ENCODE measurements at regions not wholly inside any gene's neighbourhood (a gene's known extent, or its start where the extent isn't known, plus 50 kb on each side); places are given as distances from the start of the nearest gene placed in this dataset.
A peak's percentile ranks its signal among the peaks of the same experiment; 100 is the strongest.

DNA sequence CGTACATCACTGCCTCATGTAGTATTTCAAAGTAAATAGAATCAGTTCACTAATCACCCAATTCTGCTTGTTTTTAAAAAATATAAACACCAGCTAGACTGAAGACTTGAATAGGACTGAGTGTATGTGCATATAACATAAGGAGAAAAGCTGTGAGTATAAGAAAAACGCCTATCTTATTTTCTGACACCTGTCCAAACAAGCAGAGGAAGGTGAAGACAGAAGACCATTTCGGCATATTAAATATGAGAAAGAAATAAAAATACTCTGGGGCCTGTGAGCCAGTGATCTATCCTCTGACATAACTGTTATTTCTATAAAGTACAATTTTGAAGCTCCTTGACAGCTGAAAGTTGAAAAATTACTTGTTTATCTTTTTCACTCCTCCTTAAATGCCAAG, 111.3 kb upstream of the EEA1 start:
- no peak for DNase-seq (ENCODE audit: low read depth)
- H3K4me3 ChIP-seq (ENCODE audit: low read depth, low read length): no peak overlapping the region

DNA sequence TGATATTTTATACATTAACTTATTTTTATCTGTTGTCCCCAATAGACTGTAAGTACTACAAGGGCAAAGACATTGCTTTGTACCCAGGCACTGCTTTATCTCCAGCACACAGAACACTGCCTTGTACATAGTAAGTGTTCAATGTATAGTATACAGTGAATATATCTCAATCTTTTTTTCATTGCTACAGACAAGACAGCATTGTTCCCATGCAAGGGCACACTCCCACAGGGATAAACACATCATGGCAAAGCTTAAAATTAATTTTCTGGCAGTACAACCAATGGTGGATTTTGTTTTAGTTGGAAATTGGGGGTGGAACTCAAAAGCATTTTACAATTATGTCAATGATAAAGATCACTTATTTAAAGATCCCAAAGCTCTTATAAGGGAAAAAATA, 112.3 kb upstream of the EEA1 start:
- DNase-seq (ENCODE audit: low read depth): no peak

DNA sequence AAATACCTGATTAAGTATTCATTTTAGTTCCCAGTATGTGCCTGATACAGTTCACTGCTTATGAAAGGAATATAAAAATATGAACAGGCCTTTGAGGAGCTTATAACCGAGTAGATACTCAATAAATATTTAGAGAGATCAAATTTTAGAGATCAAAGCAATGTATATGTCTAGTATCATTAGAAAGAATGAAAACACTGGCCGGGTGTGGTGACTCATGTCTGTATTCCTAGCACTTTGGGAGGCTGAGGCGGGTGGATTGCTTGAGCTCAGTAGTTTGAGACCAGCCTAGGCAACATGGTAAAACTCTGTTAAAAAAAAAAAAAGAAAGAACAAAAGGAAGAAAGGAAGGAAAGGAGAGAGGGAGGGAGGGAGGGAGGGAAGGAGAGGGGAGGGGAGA, 113.2 kb upstream of the EEA1 start:
- H3K4me3 ChIP-seq (ENCODE audit: low read depth, low read length): no peak overlapping the region
- DNase-seq (ENCODE audit: low read depth): no peak

More for the DNA sequence above, 112.3 kb upstream of the EEA1 start:
- no peak overlapping the region for H3K4me3 ChIP-seq (ENCODE audit: low read depth, low read length)

DNA sequence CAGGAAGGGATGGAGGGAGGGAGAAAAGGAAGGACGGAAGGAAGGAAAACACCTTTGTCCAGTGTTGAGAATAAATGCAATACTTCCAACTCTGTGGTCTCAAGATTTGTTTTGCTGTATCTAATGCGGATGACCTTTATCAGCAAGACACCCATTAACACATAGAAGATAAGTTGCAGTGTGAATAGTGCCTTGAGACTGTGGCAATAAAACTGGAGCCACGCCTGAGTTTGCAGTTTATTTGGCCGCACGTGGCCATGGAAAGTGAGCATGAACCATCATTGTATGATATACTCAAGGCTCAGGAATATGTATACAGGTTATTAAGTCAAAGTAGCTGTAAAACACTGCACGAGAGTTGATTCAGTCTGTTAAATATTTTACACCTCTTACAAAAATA, 113.6 kb upstream of the EEA1 start:
- H3K4me3 ChIP-seq (ENCODE audit: low read depth, low read length): no peak overlapping the region

DNA sequence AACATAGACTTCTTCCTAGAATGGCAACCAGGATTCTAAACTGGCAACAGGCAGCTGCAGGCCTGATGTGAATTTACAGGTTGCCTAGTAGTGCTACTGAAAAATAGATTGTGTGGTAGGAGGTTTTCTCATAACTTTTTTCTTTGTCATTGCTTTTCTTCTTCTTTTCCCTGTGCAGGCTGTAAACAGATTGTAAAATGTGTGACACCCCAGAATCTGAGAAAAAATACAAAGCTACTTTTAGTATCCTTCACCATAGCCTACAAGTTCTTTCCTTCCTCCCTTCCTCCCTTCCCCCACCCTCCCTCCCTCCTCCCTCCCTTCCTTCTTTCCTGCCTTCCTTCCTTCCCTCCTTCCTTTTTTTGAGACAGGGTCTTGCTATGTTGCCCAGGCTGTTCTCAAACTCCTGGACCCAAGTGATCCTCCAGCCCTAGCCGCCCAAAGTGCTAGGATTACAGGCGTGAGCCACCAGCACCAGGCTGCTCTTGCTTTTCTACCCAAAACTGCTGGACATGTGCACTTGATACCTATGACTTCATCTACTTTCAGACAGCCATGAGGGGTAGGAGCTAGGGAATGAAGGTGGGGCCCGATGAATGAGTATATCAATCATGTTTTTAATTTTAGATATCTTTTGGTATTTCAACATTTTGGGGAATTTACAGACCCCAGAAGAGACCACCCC, 114.2 kb upstream of the EEA1 start:
- H3K4me3 ChIP-seq (ENCODE audit: low read depth, low read length): no peak overlapping the region
- DNase-seq (ENCODE audit: low read depth): no peak

More for the DNA sequence above, 113.6 kb upstream of the EEA1 start:
- DNase-seq (ENCODE audit: low read depth): no peak

DNA sequence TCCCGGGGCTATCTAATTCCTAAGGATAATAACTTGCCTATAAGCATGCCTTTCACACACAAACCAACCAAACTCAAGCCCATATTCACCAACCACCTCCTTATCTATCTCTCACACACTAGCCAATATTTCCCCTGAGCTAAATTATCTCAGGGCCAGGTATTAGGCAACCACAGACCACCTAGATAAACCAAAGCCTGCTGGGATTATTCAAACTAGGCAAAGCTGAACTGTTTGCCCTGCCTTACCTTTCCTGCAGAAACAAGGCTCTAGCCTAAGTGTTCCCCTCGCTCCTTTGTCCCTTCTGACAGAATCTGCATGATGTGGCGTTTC, 114.7 kb upstream of the EEA1 start:
- no peak for DNase-seq (ENCODE audit: low read depth)

DNA sequence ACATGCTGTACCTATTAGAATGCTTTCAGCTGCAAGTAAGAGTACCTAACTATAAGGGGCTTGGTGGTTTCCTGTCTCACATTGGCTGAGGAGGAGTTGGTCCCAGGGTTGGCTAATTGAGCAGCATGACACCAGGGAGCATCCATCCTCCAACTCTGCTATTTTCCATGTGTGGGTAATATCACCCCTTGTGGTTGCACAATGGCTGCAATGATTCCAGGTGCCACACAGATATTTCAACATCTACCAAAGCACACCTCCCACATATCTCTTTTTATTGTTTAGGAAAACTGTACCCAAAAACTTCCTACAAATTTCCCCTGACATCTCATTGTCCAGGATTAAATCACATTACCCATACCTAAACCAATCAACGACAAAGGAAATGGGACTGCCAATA, 118.0 kb upstream of the EEA1 start:
- no peak overlapping the region for H3K4me3 ChIP-seq (ENCODE audit: low read depth, low read length)
- DNase-seq (ENCODE audit: low read depth): no peak

More for the DNA sequence above, 114.7 kb upstream of the EEA1 start:
- H3K4me3 ChIP-seq (ENCODE audit: low read depth, low read length): no peak overlapping the region

DNA sequence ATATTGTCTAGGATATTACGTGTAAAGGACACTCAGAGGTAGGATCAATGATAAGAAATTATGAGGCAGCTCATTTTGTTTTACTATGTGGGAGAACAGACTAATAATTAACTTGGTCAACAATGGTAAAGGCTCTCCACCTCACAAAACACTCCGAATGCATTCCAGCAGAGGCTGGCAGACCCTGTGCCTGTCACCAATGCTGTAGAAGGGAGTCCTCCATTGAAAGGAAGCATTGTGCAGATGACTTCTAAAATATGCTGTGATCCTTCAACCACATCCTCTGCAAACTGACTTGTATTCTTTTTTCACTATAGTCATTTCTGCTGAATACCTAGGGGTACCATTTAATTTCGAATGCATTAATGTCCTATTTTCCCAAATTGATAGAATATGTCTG, 119.6 kb upstream of the EEA1 start:
- no peak overlapping the region for H3K4me3 ChIP-seq (ENCODE audit: low read depth, low read length)
- no peak for DNase-seq (ENCODE audit: low read depth)

DNA sequence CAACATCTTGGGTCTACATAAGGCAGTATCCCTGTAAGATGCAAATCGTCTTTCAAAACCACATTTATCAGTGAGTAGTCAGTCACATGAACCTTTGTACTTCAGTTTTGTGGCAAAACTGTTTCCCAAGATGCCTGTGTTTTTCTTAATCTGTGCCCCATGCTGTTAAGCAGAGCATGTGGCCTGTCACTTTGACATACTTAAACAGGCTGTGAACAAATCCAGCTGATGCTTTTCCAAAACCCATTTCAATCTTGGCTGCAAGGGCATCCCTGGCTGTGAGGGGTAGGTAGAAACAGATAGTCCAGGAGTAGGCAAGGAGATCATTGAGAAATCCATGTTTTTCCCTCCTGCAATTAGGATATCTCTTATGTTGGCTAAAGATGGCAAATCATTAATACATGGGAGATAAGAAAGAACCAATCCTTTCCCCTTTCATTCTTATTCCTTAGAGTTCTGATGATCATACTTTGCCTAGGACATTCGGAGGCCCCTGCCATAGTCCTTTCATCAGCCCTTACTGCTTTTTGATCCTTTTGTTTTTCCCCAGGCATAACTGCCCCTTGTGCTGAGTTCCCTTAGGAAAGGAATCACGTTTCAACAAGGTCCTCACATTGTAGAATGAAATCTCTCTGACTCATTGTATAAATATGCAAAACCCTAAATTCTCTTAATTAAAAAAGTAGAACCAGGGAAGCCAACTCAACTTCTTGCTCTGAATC, 121.1 kb upstream of the EEA1 start:
- no peak overlapping the region for H3K4me3 ChIP-seq (ENCODE audit: low read depth, low read length)
- peak; percentile 38 for DNase-seq (ENCODE audit: low read depth)

DNA sequence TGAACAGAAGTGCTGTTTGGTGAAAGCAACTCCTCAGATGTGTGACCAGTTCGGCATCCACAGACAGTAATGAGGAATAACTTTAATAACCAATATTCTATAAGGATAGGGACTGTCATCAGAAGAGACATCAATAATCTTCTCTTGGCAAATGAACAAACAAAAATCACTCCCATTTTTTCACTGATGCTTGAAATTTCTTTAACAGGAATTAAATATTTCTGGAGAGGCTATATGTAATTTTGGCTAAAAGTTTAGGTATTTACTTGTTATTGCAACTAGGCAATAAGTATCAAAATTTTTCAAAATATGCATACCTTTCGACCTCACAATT, 121.6 kb upstream of the EEA1 start:
- H3K4me3 ChIP-seq (ENCODE audit: low read depth, low read length): no peak overlapping the region
- DNase-seq (ENCODE audit: low read depth): no peak

DNA sequence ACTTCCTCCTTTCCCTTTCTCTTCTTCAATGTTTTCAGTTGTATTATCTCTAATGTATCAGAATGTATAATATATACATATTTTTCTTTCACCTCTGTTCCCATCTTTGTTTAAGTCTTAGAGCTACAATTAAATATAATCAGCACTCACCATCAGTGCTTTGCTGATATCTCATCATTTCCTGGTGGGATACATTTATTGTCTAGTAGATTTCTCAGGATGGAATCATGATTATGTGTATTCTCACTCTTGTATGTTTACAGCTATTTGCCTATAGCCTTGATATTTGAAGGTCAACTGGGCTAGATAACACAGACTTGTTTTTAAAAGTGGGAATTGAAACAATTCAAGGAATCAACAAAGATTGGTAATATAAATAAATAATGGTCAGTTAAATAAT, 124.9 kb upstream of the EEA1 start:
- H3K4me3 ChIP-seq (ENCODE audit: low read depth, low read length): no peak overlapping the region
- no peak for DNase-seq (ENCODE audit: low read depth)

DNA sequence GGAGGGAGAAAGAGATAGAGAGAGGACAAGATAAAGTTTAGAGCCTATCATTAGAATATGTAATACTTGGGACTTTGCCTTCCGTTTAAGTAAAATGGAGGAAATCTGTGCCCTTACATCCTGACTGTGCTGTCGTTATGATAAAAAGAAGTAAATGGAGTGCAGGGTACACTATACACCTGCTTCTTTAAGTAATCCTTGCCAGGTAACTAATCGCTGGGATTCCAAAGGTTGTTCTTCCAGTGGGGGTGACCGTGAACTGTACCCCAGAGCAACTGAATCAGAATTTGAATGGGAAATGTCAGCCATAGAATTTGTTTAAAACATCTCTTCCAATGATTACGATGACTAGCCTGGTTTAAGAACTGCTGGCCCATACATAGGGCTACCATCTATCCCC, 126.1 kb upstream of the EEA1 start:
- DNase-seq (ENCODE audit: low read depth): no peak

DNA sequence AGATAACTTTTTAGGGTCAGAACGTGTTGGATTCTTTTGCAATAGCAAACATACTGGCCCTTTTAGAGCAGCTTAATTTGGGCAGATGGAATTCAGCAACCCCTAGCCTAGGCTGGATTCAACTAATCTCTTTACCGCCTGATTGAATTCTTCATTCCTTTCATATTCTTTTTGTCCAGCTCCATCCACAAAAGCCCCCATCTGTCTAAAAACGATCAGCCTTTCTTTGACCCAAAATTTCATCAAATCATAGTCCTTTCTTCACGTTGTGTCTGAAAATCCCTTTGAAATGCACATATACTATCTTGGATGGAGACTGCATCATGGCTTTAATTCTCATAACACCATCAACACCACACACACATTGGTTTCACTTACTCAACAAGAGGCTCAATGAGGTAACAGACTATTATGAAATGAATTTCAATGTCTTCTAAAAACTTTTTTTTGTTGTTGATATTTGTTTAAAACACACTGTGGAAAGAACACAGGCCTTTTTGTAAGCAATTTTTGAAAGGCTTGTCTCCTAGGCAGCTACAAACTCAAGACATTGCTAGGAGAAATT, 128.0 kb upstream of the EEA1 start:
- no peak for DNase-seq (ENCODE audit: low read depth)
- no peak overlapping the region for H3K4me3 ChIP-seq (ENCODE audit: low read depth, low read length)

More for the DNA sequence above, 126.1 kb upstream of the EEA1 start:
- H3K4me3 ChIP-seq (ENCODE audit: low read depth, low read length): no peak overlapping the region

DNA sequence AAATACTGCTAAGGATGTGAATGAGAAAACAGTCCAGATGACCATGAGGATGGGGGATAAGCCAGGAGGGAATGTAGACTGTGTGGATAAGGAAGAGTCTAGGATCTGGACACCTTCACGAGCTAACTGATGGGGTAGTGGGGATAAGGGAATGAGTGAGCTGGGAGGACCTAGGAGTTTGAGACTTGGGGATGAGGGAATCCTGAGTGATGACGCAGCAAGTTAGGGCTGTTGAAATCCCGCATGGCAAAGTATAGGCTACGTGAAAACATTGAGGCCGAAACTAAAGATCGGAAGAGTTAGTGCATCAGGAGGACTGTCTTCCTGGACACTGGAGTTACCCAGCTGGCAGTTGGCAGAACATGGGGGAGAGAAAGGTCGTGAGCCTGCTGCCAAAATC, 129.2 kb upstream of the EEA1 start:
- no peak for DNase-seq (ENCODE audit: low read depth)
- no peak overlapping the region for H3K4me3 ChIP-seq (ENCODE audit: low read depth, low read length)

DNA sequence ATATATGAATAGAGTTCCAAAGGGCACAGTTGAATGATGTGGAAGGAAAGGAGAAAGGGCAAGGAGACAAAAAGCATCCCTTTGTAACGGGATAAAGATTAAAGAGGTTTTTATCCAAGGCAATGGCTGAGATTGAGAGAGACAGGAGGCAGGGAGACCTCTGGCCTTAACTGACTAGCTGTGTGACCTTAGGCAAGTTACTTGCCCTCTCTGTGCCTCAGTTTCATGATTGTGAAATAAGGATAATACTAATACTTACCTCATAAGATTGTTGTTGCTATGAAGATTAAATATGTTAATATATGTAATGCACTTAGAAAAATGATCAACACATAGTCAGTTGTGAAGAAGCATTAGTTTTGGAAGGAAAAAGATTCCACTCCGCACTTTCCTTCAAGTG, 130.2 kb upstream of the EEA1 start:
- no peak overlapping the region for H3K4me3 ChIP-seq (ENCODE audit: low read depth, low read length)
- no peak for DNase-seq (ENCODE audit: low read depth)

DNA sequence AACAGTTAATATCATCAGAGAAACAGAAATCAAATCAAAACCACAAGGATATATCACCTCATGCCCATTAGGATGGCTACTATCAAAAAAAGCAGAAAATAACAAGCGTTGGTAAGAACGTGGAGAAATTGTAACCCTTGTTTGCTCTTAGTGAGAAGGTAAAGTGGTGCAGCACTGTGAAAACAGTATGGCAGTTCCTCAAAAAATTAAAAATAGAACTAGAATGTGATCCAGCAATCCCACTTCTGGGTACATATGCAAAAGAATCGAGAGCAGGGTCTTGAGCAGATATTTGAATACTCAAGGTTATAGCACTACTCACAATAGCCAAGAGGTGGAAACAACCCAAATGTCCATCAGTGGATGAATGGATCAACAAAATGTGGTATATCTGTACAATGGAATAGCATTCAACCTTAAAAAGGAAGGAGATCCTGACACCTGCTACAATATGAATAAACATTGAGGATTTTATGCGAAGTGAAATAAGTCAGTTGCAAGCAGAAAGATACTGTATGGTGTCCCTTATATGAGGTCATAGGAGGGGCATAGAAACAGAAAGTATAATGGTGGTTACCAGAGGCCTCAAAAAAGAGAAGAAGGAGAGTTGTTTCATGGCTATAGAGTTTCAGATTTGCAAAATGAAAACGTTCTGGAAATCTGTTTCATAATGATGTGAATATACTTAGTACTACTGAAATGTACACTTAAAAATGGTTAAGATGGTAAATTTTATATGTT, 131.0 kb upstream of the EEA1 start:
- no peak overlapping the region for H3K4me3 ChIP-seq (ENCODE audit: low read depth, low read length)
- no peak for DNase-seq (ENCODE audit: low read depth)

DNA sequence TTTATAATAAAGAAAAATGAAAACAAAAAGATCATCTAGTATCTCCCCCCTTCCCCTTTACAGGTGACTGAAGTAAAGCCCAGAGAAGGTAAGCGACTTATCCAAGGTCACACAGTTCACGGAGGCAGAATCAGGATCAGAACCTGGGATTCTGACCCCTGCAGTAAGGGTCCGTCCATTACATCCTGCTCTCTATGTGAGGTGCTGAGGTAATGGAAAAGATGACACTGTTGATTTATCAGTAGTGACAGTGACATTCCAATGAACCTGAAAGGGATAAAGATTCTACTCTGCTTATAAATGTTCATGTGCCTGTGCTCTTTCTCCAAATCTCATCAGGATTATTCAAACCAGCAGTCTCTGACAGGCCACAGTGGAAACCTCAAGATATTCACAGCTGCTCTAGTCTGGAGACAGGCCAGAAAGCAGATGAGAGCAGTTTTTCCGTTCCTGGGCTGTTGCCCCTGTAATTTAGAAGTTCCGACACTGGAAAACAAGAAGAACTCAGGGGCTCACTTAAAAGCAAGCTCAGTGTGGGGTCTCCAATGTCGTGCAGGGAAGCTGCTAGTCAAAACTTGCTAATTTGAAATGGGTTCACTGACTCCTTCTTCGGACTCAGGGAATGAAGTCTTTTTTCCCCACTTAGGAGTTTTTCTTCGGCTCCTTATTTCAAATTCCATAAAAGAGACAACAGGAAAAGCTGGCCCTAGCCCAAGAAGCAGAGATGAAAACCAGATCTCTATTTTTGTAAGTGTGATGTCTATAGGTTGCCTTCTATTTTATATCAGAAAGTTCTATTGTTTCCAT, 131.8 kb upstream of the EEA1 start:
- peak overlapping the region; percentile 22 for H3K4me3 ChIP-seq (ENCODE audit: low read depth, low read length)
- DNase-seq (ENCODE audit: low read depth): no peak

DNA sequence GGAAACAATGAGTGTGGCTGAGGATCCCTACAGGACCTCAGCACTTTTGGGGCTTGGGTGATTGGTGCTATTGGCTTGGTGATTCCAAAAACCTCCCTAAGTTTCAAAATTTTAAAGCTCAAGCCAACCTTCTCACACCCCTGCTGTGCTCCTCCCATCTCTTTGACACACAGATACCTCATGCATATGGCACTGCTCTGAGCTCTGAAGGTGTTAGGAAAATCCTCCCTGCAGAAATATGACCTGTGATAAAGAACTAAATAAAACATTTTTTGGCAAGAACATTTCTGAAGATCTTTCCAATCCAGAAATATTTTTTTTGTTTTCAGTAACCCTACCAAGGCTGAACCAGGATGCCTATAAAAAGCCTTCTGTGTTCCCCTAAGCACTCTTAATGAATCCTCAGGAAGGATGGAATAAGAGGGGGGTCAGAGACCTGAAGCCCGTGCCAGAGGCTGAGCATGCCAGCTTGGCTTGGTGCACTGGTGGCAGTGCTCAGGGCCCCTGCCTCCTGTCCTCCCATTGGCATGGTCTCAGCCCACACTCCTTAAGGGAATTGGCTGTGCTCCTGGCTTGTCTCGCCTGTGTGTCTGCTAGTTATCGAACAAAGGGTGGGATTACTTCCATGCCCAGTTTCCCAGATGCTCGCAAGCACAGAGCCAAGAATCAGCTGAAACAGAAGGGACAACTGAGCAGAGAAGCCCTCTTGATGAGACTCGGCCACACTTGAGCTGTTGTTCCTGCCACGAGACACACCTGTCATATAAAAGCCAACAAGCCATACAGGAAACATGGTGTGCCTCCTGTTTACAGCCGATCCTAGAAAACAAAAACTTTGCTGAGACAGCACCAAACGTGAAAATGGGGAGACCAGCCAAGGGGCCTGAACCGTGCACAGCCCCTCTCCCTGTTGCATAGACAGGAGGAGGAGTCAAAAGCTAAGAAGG, 132.7 kb upstream of the EEA1 start:
- no peak for DNase-seq (ENCODE audit: low read depth)
- H3K4me3 ChIP-seq (ENCODE audit: low read depth, low read length): no peak overlapping the region

DNA sequence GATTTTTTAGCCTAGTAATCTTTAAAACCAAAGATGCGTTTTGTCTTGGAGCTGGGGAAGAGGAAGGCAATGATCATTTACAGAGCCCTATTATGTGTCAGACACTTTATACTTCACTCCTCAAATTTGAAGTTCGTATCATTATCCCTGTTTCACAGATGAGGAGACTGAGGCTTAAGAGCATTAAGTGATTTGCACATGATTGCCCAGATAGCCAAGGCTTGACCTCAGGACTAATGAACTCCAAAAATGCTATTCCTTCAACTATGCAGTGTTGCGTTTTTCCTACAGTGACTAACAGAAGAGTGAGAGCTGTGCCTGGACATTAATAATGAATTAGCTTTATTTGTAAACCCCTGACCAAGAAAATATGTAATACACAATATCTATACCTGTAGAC, 136.8 kb upstream of the EEA1 start:
- H3K4me3 ChIP-seq (ENCODE audit: low read depth, low read length): no peak overlapping the region
- no peak for DNase-seq (ENCODE audit: low read depth)
